ENCODE measurements at regions not wholly inside any gene's neighbourhood (a gene's known extent, or its start where the extent isn't known, plus 50 kb on each side); places are given as distances from the start of the nearest gene placed in this dataset.
"Not testable (repeated sequence)": the region's sequence is repeated elsewhere in the genome, so short reads cannot be mapped to it uniquely, and the experiment has no call there.

- DNase-seq (ENCODE audit: low read depth): not testable (repeated sequence)
These were observed 102.8 kb upstream of the KCNMA1 start for GRCh38 chr10:77740396-77740795.

GRCh38 chr10:77738496-77739158 lies 101.0 kb upstream of the KCNMA1 start:
- no peak for DNase-seq (ENCODE audit: low read depth)

GRCh38 chr10:77737608-77738007 lies 100.0 kb upstream of the KCNMA1 start:
- DNase-seq (ENCODE audit: low read depth): no peak

GRCh38 chr10:77735136-77735535 lies 97.5 kb upstream of the KCNMA1 start:
- DNase-seq (ENCODE audit: low read depth): not testable (repeated sequence)

- DNase-seq (ENCODE audit: low read depth): no peak
These were observed 94.8 kb upstream of the KCNMA1 start for GRCh38 chr10:77732213-77733003.

GRCh38 chr10:77727481-77727880 lies 89.9 kb upstream of the KCNMA1 start:
- no peak for DNase-seq (ENCODE audit: low read depth)

GRCh38 chr10:77726732-77727131 lies 89.1 kb upstream of the KCNMA1 start:
- no peak for DNase-seq (ENCODE audit: low read depth)

- DNase-seq (ENCODE audit: low read depth): no peak
These were observed 88.7 kb upstream of the KCNMA1 start for GRCh38 chr10:77726301-77726700.

- DNase-seq (ENCODE audit: low read depth): no peak
These were observed 87.2 kb upstream of the KCNMA1 start for GRCh38 chr10:77724820-77725219.

- no peak for DNase-seq (ENCODE audit: low read depth)
These were observed 85.8 kb upstream of the KCNMA1 start for GRCh38 chr10:77723376-77723775.

- DNase-seq (ENCODE audit: low read depth): not testable (repeated sequence)
These were observed 85.3 kb upstream of the KCNMA1 start for GRCh38 chr10:77722956-77723355.

- DNase-seq (ENCODE audit: low read depth): no peak
These were observed 84.2 kb upstream of the KCNMA1 start for GRCh38 chr10:77721815-77722214.

GRCh38 chr10:77718957-77719356 lies 81.3 kb upstream of the KCNMA1 start:
- DNase-seq (ENCODE audit: low read depth): no peak

- DNase-seq (ENCODE audit: low read depth): not testable (repeated sequence)
These were observed 80.7 kb upstream of the KCNMA1 start for GRCh38 chr10:77718312-77718711.

GRCh38 chr10:77717336-77717735 lies 79.7 kb upstream of the KCNMA1 start:
- DNase-seq (ENCODE audit: low read depth): no peak

- no peak for DNase-seq (ENCODE audit: low read depth)
These were observed 79.1 kb upstream of the KCNMA1 start for GRCh38 chr10:77716458-77717317.

- no peak for DNase-seq (ENCODE audit: low read depth)
These were observed 77.9 kb upstream of the KCNMA1 start for GRCh38 chr10:77715536-77715935.

- no peak for DNase-seq (ENCODE audit: low read depth)
These were observed 77.5 kb upstream of the KCNMA1 start for GRCh38 chr10:77715088-77715487.

GRCh38 chr10:77713521-77714280 lies 76.1 kb upstream of the KCNMA1 start:
- DNase-seq (ENCODE audit: low read depth): no peak

- DNase-seq (ENCODE audit: low read depth): no peak
These were observed 74.6 kb upstream of the KCNMA1 start for GRCh38 chr10:77712207-77712606.

GRCh38 chr10:77711683-77712049 lies 74.1 kb upstream of the KCNMA1 start:
- no peak for DNase-seq (ENCODE audit: low read depth)
